CD4-positive, alpha-beta T cell (primary cell): ENCODE measurements at regions not wholly inside any gene's neighbourhood (a gene's known extent, or its start where the extent isn't known, plus 50 kb on each side); places are given as distances from the start of the nearest gene placed in this dataset.

Experiments
- ATAC-seq: fragments of 200-7000 bp; cut with Tn5 transposase; one replicate; pipeline ENCODE4 v1.10.0; 2022; ENCODE audit warnings: mild to moderate bottlenecking; ENCODE audit not compliant: poor library complexity
- CTCF ChIA-PET: fragments of 350-600 bp; sonication (Branson Sonifier 250); formaldehyde crosslinking; loops from one replicate; lab custom pipeline; 2021; ENCODE audit warnings: antibody characterized with exemption, inconsistent platforms; lab: Charles Lee
- POLR2A ChIA-PET: fragments of 350-600 bp; sonication (Branson Sonifier 250); formaldehyde crosslinking; loops from one replicate; lab custom pipeline; 2021; ENCODE audit warnings: antibody characterized with exemption, inconsistent platforms; lab: Charles Lee
- DNase-seq, 14 experiments: peaks; one replicate each; pipeline ENCODE4 v3.0.0-alpha.2; 2013 to 2020; ENCODE audit warnings: mixed read lengths in 2 of 14
- H3K27ac ChIP-seq, 2 donors: one replicate each; pipeline versions ENCODE4 v1.5.1 to v1.7.0; 2013; ENCODE audit warnings: low read length in 2 of 2, low read depth in 1 of 2, mild to moderate bottlenecking in 1 of 2
- H3K27me3 ChIP-seq, 2 experiments: 1 replicate in 1 of 2; 2 replicates in 1 of 2; pipeline versions ENCODE4 v1.6.1 to v1.7.0; 2013; ENCODE audit warnings: low read length in 2 of 2, control low read depth in 1 of 2, mild to moderate bottlenecking in 1 of 2, moderate library complexity in 1 of 2; ENCODE audit not compliant: insufficient read depth in 2 of 2, control insufficient read depth in 1 of 2
- H3K36me3 ChIP-seq: one replicate; pipeline ENCODE4 v1.6.1; 2013; ENCODE audit warnings: low read length, control low read depth; ENCODE audit not compliant: insufficient read depth
- H3K4me1 ChIP-seq: one replicate; pipeline ENCODE4 v1.6.1; 2013; ENCODE audit warnings: low read length, control low read depth; ENCODE audit not compliant: insufficient read depth
- H3K4me3 ChIP-seq: one replicate; pipeline ENCODE4 v1.5.1; 2013; ENCODE audit warnings: mild to moderate bottlenecking, low read length, moderate library complexity
- H3K9me3 ChIP-seq, 2 experiments: 1 replicate in 1 of 2; 2 replicates in 1 of 2; pipeline versions ENCODE4 v1.6.1 to v1.7.0; 2013; ENCODE audit warnings: low read length in 2 of 2, mild to moderate bottlenecking in 2 of 2, control low read depth in 1 of 2, moderate library complexity in 1 of 2; ENCODE audit not compliant: control insufficient read depth in 1 of 2, insufficient read depth in 1 of 2
- H3K27ac Mint-ChIP-seq: one replicate; pipeline ENCODE4 v1.8.0; 2020; ENCODE audit warnings: mixed read lengths
- H3K27me3 Mint-ChIP-seq: one replicate; pipeline ENCODE4 v1.8.0; 2021; ENCODE audit warnings: mixed read lengths
- H3K36me3 Mint-ChIP-seq: one replicate; pipeline ENCODE4 v1.8.0; 2021; ENCODE audit warnings: low read depth, mixed read lengths
- H3K4me1 Mint-ChIP-seq: one replicate; pipeline ENCODE4 v1.8.0; 2021; ENCODE audit warnings: low read depth, mixed read lengths
- H3K4me3 Mint-ChIP-seq: one replicate; pipeline ENCODE4 v1.8.0; 2020; ENCODE audit warnings: mild to moderate bottlenecking, mixed read lengths
- H3K9me3 Mint-ChIP-seq: one replicate; pipeline ENCODE4 v1.8.0; 2020; ENCODE audit warnings: mixed read lengths
- CTCF ChIP-seq: fragments of 200-600 bp; IDR thresholded peaks from one replicate; pipeline ENCODE4 v1.8.0; 2022; ENCODE audit warnings: antibody characterized with exemption, mild to moderate bottlenecking
- intact Hi-C, 2 experiments: fragments of 100-400 bp; cut with DNase I in 1 of 2; cut with micrococcal nuclease in 1 of 2; formaldehyde crosslinking; loops; one replicate each; pipeline versions ENCODE4 v1.15.1 to v1.9.0; 2023 to 2025; cut with DNase I, micrococcal nuclease

GRCh38 chr21:35399706-35400105, 350.6 kb upstream of the RUNX1 start:
- no peaks in the 10 kb centered on the region for H3K36me3 ChIP-seq
- peaks cover 3% of the 10 kb centered on the region for H3K4me1 ChIP-seq
- ATAC-seq (no peak), DNase-seq (no peak)
- Mint-ChIP-seq H3K4me1 (peaks cover 6% of the 10 kb centered on the region), H3K27ac (no peak overlapping the region), H3K9me3 (no peaks in the 10 kb centered on the region), H3K27me3 (no peaks in the 10 kb centered on the region), H3K36me3 (no peaks in the 10 kb centered on the region), H3K4me3 (no peak overlapping the region)
- POLR2A ChIA-PET: interaction anchor here (1.0 to 2.1 kb wide), 6 partner anchors 349 to 654 kb away, joined by 3 to 10 read pairs (median 6); no protein-coding TSS in a partner anchor
- H3K27me3 ChIP-seq: no peaks in the 10 kb centered on the region
- TF ChIP-seq CTCF: no peak
- intact Hi-C loops: loop anchor here (1.0 to 10.0 kb wide), 11 partner anchors 215 to 715 kb away; no protein-coding TSS in a partner anchor
- no peak overlapping the region for H3K27ac ChIP-seq
- no peak overlapping the region for H3K4me3 ChIP-seq
- CTCF ChIA-PET: interaction anchor here (0.6 to 3.0 kb wide), 9 partner anchors 27 to 654 kb away, joined by 3 to 22 read pairs (median 3); no protein-coding TSS in a partner anchor
- H3K9me3 ChIP-seq: no peaks in the 10 kb centered on the region

GRCh38 chr21:35399002-35399530, 350.0 kb upstream of the RUNX1 start:
- CTCF ChIA-PET: interaction anchor here (2.0 to 3.0 kb wide), 3 partner anchors 348 to 654 kb away, joined by 8 to 22 read pairs (median 12); no protein-coding TSS in a partner anchor
- Mint-ChIP-seq H3K9me3 (no peaks in the 10 kb centered on the region), H3K4me3 (no peak overlapping the region), H3K4me1 (peaks cover 6% of the 10 kb centered on the region), H3K27me3 (no peaks in the 10 kb centered on the region), H3K27ac (no peak overlapping the region), H3K36me3 (no peaks in the 10 kb centered on the region)
- H3K4me3 ChIP-seq: no peak overlapping the region
- POLR2A ChIA-PET: interaction anchor here (1.9 kb wide), 1 partner anchor 512 kb away, joined by 5 read pairs; no protein-coding TSS in a partner anchor
- H3K36me3 ChIP-seq: no peaks in the 10 kb centered on the region
- no peaks in the 10 kb centered on the region for H3K27me3 ChIP-seq
- DNase-seq (no peak), ATAC-seq (no peak)
- intact Hi-C loops: no loop called here
- H3K4me1 ChIP-seq: peaks cover 3% of the 10 kb centered on the region
- no peaks in the 10 kb centered on the region for H3K9me3 ChIP-seq
- H3K27ac ChIP-seq: no peak overlapping the region
- no peak for TF ChIP-seq CTCF

- Mint-ChIP-seq H3K27me3 (no peaks in the 10 kb centered on the region), H3K36me3 (no peaks in the 10 kb centered on the region), H3K27ac (no peak overlapping the region), H3K9me3 (no peaks in the 10 kb centered on the region), H3K4me3 (no peak overlapping the region), H3K4me1 (peaks cover 6% of the 10 kb centered on the region)
- POLR2A ChIA-PET: no interaction called here
- peaks cover 3% of the 10 kb centered on the region for H3K4me1 ChIP-seq
- no peak for DNase-seq
- ATAC-seq: no peak
- no peak for TF ChIP-seq CTCF
- no peak overlapping the region for H3K27ac ChIP-seq
- intact Hi-C loops: no loop called here
- H3K36me3 ChIP-seq: no peaks in the 10 kb centered on the region
- H3K9me3 ChIP-seq: no peaks in the 10 kb centered on the region
- CTCF ChIA-PET: no interaction called here
- H3K27me3 ChIP-seq: no peaks in the 10 kb centered on the region
- no peak overlapping the region for H3K4me3 ChIP-seq
These were observed 349.4 kb upstream of the RUNX1 start for GRCh38 chr21:35398346-35398982.
